Ovary (tissue), 7 donors: ENCODE measurements at regions not wholly inside any gene's neighbourhood (a gene's known extent, or its start where the extent isn't known, plus 50 kb on each side); places are given as distances from the start of the nearest gene placed in this dataset.

Experiments
- DNase-seq, 5 donors: peaks; one replicate each; pipeline ENCODE4 v3.0.0-alpha.2; 2019 to 2020
- H3K27ac ChIP-seq, 2 donors: fragments of 200-600 bp; one replicate each; pipeline versions ENCODE4 v1.5.1 to v1.8.0; 2019 to 2022
- H3K27me3 ChIP-seq: fragments of 200-600 bp; one replicate; pipeline ENCODE4 v1.8.0; 2022
- H3K36me3 ChIP-seq: fragments of 200-600 bp; sonication (generic); one replicate; pipeline ENCODE4 v1.5.1; 2019
- H3K4me1 ChIP-seq: one replicate; pipeline ENCODE4 v1.8.1; 2013; ENCODE audit warnings: mild to moderate bottlenecking, moderate library complexity; ENCODE audit not compliant: insufficient read depth
- H3K4me3 ChIP-seq: fragments of 200-600 bp; sonication (generic); one replicate; pipeline ENCODE4 v1.5.1; 2017
- H3K9me3 ChIP-seq, 2 donors: fragments of 200-600 bp in 1 of 2; sonication (generic) in 1 of 2; one replicate each; pipeline versions ENCODE4 v1.5.1 to v1.8.1; 2013 to 2019; ENCODE audit warnings: mild to moderate bottlenecking in 1 of 2, moderate library complexity in 1 of 2
- CTCF ChIP-seq, 3 donors: fragments of 450-650 bp in 2 of 3; fragments of 200-600 bp in 1 of 3; IDR thresholded peaks; one replicate each; pipeline versions ENCODE4 v1.5.1 to v1.8.0; 2016 to 2022; ENCODE audit warnings: antibody characterized with exemption in 3 of 3, mild to moderate bottlenecking in 1 of 3
- EP300 ChIP-seq: sonication (generic); formaldehyde crosslinking; IDR thresholded peaks from one replicate; pipeline ENCODE4 v1.6.1; 2017; ENCODE audit warnings: antibody characterized with exemption
- POLR2A ChIP-seq: fragments of 450-650 bp; IDR thresholded peaks from one replicate; pipeline ENCODE4 v1.6.1; 2017; ENCODE audit warnings: antibody characterized with exemption, mild to moderate bottlenecking, moderate library complexity
- WGBS, 3 donors: extraction: QIAGEN DNeasy Blood & Tissue Kit in 1 of 3; methylation state at CpG; one replicate each; pipeline versions ENCODE4 v1.1.5 to v1.1.7; 2013 to 2017; 5-methylcytosine and 5-hydroxymethylcytosine counted together
- intact Hi-C, 4 donors: fragments of 100-400 bp; cut with DNase I; formaldehyde crosslinking; loops; one replicate each; pipeline versions ENCODE4 v1.11.0 to v1.15.1; 2022 to 2023
- donor health status: DM: no; HTN: no; CAD: no; lungs with moderate emphysema.
- donor health status: DM: no; HTN: no; CAD: no.
- donor health status: Bipolar disorder and iron deficiency.
- donor health status: DM: no; HTN: no; CAD: no.
- donor health status: DM: yes; HTN: yes; CAD: no.

GRCh38 chr7:46756256-46756655 lies 825.7 kb downstream of the TNS3 start:
- TF ChIP-seq CTCF (IDR thresholded peaks at IDR 0.05) (no peak), EP300 (no peak), POLR2A (no peak)

GRCh38 chr7:46755120-46756034 lies 826.5 kb downstream of the TNS3 start:
- WGBS, 3 donors = 90% methylated on average over 5 of the region's 5 CpGs

More at GRCh38 chr7:46756256-46756655, 825.7 kb downstream of the TNS3 start:
- Histone ChIP-seq H3K27me3 (no peaks in the 10 kb centered on the region), H3K4me3 (no peak overlapping the region), H3K9me3 (no peaks in the 10 kb centered on the region), H3K36me3 (no peaks in the 10 kb centered on the region), H3K4me1 (no peaks in the 10 kb centered on the region), H3K27ac (no peak overlapping the region)
- no peak for DNase-seq
- intact Hi-C loops = no loop called here
- WGBS, 3 donors = 89 to 100% (median 93%) methylated on average over 1 of the region's 1 CpG

GRCh38 chr7:46754140-46754720 lies 827.7 kb downstream of the TNS3 start:
- Histone ChIP-seq H3K36me3 (no peaks in the 10 kb centered on the region), H3K4me1 (no peaks in the 10 kb centered on the region), H3K27me3 (no peaks in the 10 kb centered on the region), H3K4me3 (no peak overlapping the region), H3K27ac (no peak overlapping the region), H3K9me3 (no peaks in the 10 kb centered on the region)
- TF ChIP-seq CTCF (IDR thresholded peaks at IDR 0.05) (no peak), POLR2A (no peak), EP300 (no peak)
- DNase-seq = no peak
- WGBS, 3 donors = 83 to 85% (median 84%) methylated on average over 2 of the region's 2 CpGs
- intact Hi-C loops = no loop called here

More at GRCh38 chr7:46755120-46756034, 826.5 kb downstream of the TNS3 start:
- Histone ChIP-seq H3K27me3 (no peaks in the 10 kb centered on the region), H3K36me3 (no peaks in the 10 kb centered on the region), H3K27ac (no peak overlapping the region), H3K9me3 (no peaks in the 10 kb centered on the region), H3K4me1 (no peaks in the 10 kb centered on the region), H3K4me3 (no peak overlapping the region)
- intact Hi-C loops = no loop called here
- no peak for DNase-seq
- no peak for TF ChIP-seq CTCF (IDR thresholded peaks at IDR 0.05)
- TF ChIP-seq POLR2A = no peak
- TF ChIP-seq EP300 = no peak

GRCh38 chr7:46753662-46754061 lies 828.2 kb downstream of the TNS3 start:
- 90 to 97% (median 93%) methylated on average over 2 of the region's 2 CpGs for WGBS, 3 donors
- no peak for TF ChIP-seq CTCF (IDR thresholded peaks at IDR 0.05)
- no peak for TF ChIP-seq POLR2A
- TF ChIP-seq EP300 = no peak
- no peak for DNase-seq
- no peaks in the 10 kb centered on the region for H3K9me3 ChIP-seq
- no peaks in the 10 kb centered on the region for H3K36me3 ChIP-seq
- no peak overlapping the region for H3K27ac ChIP-seq
- H3K4me1 ChIP-seq = no peaks in the 10 kb centered on the region
- no peak overlapping the region for H3K4me3 ChIP-seq
- intact Hi-C loops = no loop called here
- no peaks in the 10 kb centered on the region for H3K27me3 ChIP-seq
